Activated CD8-positive, alpha-beta memory T cell treated with anti-CD3 and anti-CD28 coated beads, Interleukin-2, amount 50 U/mL, for 4 hours (primary cell): ENCODE measurements at regions not wholly inside any gene's neighbourhood (a gene's known extent, or its start where the extent isn't known, plus 50 kb on each side); places are given as distances from the start of the nearest gene placed in this dataset.

Source experiments
- DNase-seq: peaks from one replicate; pipeline ENCODE4 v3.0.0-alpha.2; 2020

DNA sequence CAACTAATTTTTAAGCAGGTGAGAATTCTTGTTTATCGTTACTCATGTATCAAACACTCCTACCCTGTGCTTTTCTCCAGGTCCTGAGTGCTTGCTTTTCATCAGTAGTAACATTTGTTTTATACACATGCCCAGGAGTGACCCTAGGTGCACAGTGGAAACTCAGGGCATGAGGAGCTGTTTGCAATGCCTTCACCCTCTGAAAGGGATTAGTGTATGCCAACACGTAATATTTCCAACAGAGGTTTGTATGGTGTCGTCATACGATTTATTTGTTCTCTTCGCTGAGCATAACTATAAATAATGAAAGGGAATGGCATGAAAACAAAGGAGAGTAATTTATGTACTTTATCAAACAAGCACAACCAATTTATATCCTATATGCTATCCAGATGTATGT, 537.4 kb upstream of the MMS22L start:
- no peak for DNase-seq

DNA sequence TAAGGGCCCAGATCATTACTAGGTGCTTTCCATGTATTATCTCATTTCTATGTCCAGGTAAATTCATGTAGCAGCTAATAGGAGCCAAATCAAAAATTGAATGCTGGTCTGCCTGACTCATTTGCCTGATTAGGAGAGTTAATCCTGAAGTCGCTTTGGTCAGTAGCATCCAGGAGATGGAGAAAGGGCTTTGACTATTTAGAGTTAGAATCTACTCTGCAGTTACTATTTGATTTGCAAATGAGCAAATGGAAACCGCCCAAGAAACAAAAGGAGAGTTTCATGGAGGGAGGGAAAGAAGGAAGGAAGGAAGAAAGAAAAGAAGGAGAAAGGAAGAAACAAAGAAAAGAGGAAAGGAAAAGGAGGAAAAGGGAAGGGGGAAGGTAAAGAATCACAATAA, 539.6 kb upstream of the MMS22L start:
- DNase-seq, result no peak

DNA sequence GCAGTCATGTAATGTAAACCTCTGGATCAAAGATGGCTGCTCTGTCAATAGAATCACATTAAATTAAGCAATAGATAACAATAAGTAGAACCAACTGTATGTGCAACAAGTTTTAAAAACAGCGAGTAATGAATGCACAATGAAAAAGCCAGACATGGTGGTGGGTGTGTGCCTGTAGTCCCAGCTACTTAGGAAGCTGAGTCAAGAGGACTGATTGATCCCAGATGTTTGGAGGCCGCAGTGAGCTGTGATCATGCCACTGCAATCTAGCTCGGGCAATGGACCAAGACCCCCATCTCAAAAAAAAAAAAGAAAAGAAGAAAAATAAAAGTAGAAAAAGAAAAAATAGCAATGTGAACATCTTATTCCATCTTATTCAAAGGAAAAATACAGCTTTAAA, 558.7 kb upstream of the MMS22L start:
- no peak for DNase-seq

DNA sequence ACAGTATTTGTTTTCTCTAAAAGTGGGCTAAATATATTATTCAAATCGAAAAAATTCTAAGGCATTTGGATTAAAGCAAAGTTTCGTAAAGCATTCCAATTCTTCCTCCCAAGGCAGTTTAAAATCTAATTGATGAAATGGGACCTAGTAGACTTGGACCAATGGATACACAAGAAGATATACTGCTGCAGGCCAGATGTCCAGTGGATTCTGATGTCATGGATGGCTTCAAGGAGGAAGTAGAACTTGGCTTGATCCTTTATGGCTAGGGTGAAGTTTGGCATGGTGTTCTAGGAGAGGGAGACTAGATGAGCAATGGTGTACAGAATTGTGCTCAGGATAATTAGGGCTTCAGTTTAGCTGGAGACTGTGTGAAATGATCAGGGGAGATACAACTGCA, 559.5 kb upstream of the MMS22L start:
- no peak for DNase-seq

DNA sequence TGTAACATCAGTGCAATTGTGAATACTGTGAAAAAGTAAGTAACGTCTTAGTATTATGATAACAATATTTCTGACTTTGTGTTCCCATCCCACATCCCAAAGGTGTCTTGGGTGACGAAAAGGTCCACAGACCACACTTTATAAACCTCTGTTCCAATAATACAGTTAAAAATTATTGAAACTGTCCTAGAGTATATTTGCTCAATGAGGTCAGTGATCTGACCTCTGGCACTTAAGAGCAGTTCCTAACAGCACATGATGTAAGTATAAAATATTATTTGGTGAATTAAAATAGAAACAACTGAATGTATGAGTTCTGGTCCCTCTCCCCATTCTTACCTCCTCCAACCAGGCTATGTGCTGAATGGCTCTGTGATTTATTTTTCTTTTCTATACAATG, 566.4 kb upstream of the MMS22L start:
- no peak for DNase-seq

DNA sequence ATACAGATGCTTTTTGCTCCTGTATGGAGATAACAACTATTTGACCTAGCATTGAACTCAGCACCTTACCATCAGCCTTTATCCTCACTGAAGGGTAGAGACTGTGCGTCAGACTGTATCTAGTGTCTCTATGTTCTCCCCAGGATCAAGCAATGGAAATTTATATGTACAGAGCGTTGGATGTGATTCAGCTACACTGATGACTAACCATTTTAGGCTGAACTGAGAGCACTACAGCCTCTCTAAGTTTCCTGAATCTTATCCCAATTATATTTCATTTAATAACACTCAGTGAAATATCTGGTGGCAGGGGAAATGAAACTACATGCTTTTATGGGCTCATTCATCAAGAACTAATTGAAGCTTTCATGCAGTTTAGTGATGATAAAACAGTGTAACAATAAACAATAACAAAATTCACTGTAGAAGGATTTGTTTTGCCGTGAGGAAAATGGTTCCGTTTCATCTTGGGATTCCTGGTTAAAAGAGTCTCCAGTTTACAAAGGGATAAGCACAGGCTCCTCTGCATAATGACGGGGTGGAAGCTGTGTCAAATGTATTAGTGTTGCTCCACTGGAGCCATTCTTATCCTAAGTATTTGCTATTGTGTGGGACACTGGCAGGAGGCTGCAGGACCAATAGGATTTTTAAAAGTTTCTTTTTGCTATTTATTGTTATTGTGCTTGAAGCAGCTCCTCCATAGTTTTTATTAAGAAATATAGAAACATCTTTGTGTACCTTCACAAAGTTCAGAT, 567.6 kb upstream of the MMS22L start:
- DNase-seq, result no peak

DNA sequence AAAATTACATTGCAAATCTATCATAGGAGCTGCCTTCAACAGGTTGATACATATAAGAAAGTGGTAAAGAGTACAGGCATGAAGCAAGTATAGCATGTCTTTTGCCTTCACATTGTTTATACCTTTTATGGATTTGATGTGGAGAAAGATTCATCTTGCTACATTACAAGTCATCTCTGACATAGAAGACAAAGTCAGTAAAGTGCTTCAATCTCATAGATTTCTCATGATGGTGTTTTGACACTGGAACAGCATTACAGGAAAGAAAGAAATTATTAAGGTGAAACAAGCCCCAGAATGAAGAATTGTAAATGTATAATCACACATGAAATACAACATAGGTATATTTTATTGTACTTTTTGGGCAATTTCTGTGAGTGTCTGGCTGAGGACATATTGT, 580.7 kb upstream of the MMS22L start:
- DNase-seq, result no peak

DNA sequence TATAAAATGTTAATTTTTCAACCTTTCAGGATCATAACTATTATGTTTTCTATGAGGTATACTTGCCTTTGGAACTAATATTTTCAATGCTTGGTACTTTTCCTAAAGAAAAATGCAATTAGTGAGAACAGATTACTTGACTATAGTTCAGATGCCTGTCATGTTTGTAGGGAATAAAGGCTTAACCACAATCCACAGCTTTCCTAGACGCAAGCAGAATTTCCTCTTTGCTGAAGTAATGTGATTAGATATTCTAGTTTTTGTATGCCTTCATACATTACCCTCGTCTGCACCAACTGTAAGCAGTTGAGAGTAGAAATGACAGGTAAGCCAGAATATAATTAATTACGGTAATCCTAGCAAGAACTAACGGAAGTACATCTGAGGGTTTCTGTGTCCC, 581.4 kb upstream of the MMS22L start:
- DNase-seq, result no peak

DNA sequence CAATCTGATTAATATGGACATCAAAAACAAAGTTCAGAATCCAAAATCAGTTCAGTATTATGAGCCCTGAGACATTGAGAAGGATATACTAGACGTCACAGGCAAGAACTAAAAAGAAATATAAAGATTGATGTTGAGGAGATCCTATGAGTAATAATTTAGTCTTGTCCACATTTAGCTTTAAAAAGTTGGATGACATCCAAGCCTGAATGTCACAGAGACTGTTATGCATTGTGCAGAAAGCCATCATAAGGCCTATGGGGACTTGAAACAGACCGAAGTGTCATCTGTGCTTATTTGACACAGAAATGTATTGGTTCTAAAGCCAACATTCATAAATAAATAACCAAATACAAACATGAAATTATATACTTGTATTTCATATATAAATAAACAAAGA, 581.8 kb upstream of the MMS22L start:
- DNase-seq, result no peak

DNA sequence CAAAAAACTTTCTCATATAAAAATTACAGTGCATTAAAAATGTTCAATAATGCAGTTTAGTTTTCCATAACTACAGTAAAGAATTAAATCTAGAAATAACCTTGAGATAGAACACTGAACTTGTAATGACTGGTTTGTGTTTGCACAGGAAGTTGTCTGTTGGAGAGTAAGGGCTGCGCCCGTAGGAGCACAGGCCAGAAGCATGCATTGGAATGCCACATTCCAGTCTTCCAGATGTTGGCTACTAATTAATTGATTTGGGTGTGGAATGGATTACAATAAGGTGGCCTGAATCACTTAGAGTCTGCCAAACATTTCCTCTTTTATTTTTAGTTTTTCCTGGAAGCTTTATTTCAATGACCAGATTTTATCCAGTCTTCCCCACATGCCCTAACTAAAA, 582.6 kb upstream of the MMS22L start:
- no peak for DNase-seq

DNA sequence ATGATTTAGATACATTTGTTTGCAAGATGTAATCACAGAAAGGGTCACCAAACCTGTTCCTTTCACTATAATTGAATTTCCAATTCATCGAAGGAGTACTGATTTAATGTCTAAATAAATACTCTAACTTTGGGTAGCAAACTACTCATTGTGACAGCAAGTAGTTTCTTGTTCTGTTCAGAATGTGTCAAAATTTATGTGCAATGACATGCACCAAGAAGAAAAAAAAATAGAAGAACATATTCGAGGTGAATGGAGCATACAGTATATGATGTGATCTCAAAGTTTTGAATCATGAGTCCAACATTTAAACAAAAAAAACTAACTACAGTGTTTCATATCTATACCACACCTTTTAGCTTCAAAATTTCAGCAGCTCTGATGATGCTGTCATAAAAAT, 583.6 kb upstream of the MMS22L start:
- DNase-seq, result no peak

DNA sequence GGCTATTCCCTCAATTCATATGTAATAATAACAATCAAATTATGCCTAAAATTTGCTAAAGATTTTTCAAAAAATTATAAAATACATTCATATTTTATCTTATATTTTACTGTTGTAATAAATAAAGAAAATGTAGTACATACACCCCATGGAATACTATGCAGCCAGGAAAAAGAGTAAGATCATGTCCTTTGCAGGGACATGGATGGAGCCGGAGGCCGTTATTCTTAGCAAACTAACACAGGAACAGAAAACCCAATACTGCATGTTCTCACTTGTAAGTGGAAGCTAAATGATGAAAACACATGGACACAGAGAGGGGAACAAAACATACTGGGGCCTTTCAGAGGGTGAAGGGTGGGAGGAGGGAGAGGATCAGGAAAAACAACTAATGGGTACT, 584.2 kb upstream of the MMS22L start:
- DNase-seq, result no peak

DNA sequence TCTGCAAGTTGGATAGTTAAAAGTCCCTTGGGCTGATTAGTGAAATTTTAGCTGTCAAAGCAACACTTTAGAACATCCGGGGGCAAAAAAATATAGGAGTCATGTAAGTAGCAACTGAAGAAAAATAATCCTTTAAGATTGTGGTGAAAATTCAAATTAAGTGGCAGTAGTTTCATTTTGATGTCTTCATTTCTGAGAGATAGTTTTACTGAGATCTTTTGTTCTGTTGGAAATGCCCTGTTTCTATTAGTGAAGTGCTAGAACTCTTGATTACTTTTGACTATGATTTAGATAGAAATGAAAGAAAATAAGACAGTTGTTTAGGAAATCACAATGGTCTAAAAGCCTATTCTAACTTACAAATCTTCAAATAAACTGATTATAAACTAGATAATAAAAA, 587.3 kb upstream of the MMS22L start:
- no peak for DNase-seq

DNA sequence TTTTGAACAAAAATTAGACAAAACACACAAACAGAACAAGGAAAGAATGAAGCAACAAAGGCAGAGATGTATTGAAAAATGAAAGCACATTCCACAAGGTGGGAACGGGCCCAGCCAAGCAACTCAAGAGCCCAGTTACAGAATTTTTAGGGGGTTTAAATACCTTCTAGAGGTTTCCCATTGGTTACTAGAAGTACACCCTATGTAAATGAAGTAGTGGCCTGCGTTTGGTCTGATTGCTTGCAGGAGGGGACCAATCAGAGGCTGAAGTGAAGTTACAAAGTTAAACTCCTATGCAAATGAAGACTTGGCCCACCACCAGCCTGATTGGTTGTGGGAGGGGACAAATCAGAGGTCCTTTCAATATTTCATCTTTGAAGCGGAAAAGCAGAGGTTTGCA, 593.7 kb upstream of the MMS22L start:
- no peak for DNase-seq

DNA sequence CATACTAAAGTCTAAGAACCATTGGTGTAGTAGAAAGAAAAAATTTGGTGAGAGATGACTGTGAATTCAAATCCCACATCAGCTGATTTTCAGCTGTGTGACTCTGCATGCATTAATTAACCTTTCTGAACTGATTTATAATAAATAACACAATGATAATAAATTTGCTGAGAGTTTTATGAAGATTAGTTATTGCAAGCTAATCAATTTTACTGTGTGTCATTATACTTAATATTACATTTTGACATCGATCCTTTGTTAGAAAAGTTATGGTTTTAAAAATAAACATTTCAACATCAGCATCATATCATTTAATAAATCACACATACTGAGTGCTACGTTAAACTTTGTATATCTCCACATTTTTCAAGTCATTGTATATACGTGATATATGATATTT, 599.7 kb upstream of the MMS22L start:
- no peak for DNase-seq

DNA sequence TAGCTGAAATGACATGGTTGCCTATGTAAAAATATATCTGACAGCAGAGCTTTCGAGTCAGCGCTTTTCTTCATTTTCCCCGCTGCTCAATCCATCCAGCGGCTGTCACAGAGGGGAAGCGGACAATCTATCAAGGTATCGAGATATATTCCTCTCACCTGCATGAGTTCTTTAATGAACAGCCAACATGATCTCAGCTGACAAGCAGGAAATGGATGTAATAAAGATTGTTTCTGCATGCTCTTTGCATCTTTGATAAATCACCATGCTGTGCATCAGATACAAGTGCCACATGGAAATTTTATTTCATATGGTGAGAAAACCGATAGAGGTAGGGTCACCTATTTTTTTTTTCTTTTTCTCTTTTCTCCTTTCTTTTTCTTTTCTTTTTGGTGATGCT, 602.3 kb upstream of the MMS22L start:
- no peak for DNase-seq

DNA sequence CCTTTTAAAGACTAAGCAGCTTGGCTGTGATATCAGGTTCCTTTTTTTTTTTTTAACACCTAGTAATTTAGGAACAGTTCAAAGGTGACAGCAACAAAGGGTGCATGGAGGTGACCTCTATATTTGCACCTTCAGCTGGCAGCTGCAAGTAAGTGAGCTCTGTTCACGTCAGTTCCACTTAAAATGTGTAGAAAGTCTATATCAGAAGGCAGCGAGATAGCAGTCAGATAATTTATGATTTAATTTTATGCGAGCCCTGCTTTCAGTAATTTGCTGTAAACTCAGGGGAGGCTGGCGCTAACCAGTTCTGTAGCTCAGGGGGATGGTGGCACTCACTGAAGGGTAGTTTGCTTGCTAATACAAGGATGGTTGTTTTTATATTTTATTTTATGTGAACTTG, 602.8 kb upstream of the MMS22L start:
- no peak for DNase-seq

DNA sequence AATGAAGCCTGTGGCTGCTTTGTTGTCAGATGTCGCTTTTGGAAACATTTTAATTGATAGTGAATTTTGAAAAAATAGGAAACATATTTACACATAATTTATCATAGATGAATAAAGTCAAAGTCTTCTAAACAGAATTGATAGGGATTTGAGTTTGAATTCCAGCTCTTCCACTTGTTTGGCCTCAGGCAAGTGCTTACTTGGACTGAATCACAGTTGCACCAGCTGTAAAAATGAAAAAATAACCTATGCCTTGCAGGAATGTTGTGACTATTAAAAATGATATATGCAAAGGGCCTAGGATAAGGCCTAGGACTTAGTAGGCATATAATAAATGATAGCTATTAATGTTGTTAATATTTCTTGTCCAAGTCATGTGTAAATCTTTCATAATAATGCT, 618.5 kb upstream of the MMS22L start:
- DNase-seq, result no peak

DNA sequence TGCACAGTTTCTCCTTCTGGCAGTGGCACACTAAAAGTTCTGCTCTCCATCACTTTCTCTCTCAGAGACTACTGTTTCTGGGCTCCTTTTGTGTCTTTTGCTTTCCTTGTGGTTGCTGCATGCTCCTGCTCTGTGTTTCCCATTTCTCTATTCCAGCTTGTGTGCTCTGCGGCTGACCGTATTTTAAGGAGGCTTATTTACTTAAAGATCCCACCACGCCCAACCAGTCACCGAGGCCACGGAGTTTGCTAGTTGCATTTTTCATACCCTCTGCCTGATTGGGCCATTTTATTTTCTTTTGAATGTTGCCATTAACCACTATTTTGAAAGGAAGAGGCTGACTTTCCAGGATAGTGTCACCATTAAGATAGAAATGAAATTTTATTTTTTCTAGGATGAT, 626.4 kb upstream of the MMS22L start:
- no peak for DNase-seq

DNA sequence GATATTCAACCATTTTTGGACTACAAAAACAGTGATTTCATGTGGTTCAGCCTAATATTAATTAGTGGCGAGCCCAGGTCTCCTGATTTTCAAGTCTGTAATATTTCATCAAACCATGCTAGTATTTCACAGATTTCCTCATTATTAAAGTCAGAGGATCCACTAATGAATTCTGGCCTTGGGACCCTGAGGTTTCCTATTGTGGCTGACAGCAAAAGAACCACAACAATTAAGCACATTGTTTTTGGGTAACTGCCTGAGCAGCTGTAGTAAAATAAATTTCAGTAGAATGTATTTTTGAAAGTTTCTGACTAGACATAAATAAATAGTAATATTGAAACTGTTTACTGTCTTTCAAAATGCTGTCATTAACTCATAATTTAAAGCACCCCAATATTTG, 630.7 kb upstream of the MMS22L start:
- DNase-seq, result no peak

DNA sequence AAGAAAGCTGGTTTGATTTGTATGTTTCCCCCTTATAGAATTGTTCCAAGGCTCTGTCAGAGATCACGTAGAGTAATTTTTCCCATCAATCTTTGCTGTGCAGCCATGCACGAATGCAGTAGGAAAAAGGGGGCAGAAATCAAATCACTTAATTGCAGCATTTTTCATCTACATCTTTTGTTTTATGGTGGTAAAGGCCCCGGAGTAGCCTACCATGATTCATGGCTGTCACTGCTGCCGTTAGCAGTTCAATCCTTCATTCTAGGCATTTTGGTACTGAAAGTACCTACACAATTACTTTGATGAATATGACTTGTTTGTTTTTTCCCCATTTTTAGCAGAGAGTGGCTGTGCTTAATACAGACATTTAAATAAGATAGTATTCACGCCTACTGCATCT, 631.9 kb upstream of the MMS22L start:
- DNase-seq, result no peak

DNA sequence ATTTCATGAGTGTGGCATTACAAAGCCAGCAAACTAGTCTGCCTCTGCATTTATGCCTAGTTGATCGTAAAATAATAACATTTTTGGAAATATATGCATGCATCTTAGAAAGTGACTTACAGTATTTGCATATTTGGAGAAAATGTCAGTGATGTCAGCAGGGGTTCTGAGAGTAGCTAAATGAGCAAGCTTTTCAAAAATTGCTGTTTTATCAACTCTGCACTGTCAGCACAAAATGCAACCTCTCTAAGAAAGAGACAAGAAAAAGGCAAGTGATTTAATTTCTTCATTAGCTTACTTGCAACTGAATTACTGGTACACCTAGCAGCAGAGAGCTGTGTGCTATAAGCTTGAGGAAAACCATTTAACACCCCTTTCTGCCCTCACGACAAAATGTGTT, 632.5 kb upstream of the MMS22L start:
- DNase-seq, result no peak

DNA sequence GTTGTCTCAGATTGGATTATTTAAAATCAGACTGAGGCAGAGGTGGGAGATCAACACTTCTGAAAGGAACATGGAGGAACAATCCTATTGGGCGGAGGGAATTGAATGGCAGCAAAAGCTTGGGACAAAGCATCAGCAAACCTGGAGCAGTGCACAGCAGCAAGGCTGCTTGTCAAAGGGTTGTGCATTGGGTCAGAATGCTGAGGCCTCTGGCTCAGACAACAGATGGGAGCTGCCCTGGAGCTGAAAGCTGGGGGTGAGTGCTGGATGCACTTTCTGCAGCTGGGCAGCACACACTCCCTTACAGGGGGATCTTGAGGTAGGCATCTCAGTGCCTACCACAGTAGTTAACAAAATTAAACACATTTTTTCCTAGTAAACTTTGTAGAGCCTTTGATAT, 634.4 kb upstream of the MMS22L start:
- DNase-seq, result no peak

DNA sequence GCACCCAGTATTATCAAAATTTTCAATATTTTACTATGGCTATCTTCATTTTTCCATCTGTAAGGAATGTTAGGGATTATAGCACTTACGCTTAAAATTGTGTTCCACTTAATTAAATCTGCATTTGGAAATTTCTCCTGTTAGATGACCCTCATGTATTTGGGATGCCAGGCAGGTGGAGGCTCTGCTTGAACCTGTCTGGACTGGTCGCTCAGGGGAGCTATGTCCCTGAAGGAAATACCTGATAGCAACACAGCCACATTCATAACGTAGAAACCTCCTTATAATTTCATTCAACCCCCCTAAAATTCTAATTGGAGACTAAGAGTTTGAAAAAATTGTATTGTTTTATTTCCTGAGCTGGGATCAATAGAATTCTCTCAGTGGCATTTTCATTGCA, 636.0 kb upstream of the MMS22L start:
- DNase-seq, result no peak

DNA sequence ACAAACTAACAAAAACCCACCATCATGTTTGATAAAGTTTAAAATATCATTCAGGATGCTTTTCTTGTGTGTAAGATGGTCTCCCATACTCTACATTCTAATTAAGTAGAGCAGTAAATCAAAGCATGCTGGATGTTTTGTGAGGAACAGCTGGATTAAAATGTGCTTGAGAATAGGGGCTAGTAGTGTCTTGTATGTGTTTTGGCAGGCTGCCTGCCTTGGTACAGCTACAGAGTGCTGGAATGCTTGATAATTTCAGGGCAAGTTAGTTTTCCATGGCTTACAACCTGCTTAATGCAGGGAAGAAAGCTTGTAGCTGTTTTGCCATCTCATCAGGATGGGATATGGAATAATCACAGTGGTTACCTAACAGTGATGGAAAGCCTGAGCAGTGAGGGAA, 636.6 kb upstream of the MMS22L start:
- no peak for DNase-seq

DNA sequence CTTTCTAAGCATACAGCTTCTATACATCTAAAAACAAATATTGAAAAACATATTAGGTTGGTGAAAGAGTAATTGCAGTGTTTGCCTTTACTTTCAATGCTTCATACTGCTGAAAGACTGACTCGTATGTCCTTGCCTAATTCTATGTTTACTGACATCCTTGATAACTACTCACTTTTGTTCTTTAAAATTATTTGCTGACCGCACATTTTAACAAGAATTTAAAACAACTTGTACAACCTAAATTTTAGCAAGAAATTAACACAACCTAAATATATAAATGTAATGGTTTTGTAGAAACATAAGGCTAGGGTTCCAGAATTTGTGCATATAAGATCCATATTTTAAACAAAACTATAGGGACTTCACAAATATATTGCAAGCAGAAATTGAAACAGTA, 640.2 kb upstream of the MMS22L start:
- no peak for DNase-seq
